Urinary bladder (tissue), 3 donors: ENCODE measurements at regions not wholly inside any gene's neighbourhood (a gene's known extent, or its start where the extent isn't known, plus 50 kb on each side); places are given as distances from the start of the nearest gene placed in this dataset.

ENCODE experiments used
- DNase-seq: peaks from one replicate; pipeline ENCODE4 v3.0.0-alpha.2; 2015; ENCODE audit errors: extremely low spot score
- H3K27ac ChIP-seq: one replicate; pipeline ENCODE4 v1.5.1; 2013; ENCODE audit warnings: low read depth, mild to moderate bottlenecking, moderate library complexity
- H3K36me3 ChIP-seq: one replicate; pipeline ENCODE4 v1.6.1; 2013; ENCODE audit warnings: mild to moderate bottlenecking, moderate library complexity; ENCODE audit not compliant: insufficient read depth
- H3K4me1 ChIP-seq: one replicate; pipeline ENCODE4 v1.6.1; 2013; ENCODE audit warnings: mild to moderate bottlenecking, moderate library complexity; ENCODE audit not compliant: insufficient read depth
- H3K4me3 ChIP-seq: one replicate; pipeline ENCODE4 v1.5.1; 2013; ENCODE audit warnings: low read depth, low read length
- WGBS: extraction: QIAGEN DNeasy Blood & Tissue Kit; methylation state at CpG from one replicate; pipeline ENCODE4 v1.1.7; 2013; 5-methylcytosine and 5-hydroxymethylcytosine counted together
- donor health status: healthy with polysubstance abuse.
- donor health status: healthy.

GRCh38 chr11:91819777-91820176 lies 404.8 kb upstream of the FAT3 start:
- WGBS, result 68% methylated on average over 1 of the region's 1 CpG
- Histone ChIP-seq H3K4me3 (no peak overlapping the region), H3K27ac (no peak overlapping the region), H3K36me3 (no peaks in the 10 kb centered on the region), H3K4me1 (no peaks in the 10 kb centered on the region)
- DNase-seq, result no peak

- no peaks in the 10 kb centered on the region for H3K4me1 ChIP-seq
- WGBS, result 83% methylated on average over 2 of the region's 2 CpGs
- no peak overlapping the region for H3K4me3 ChIP-seq
- DNase-seq, result no peak
- H3K36me3 ChIP-seq, result no peaks in the 10 kb centered on the region
- H3K27ac ChIP-seq, result no peak overlapping the region
Measured at GRCh38 chr11:91819195-91819594, 405.4 kb upstream of the FAT3 start.

DNA sequence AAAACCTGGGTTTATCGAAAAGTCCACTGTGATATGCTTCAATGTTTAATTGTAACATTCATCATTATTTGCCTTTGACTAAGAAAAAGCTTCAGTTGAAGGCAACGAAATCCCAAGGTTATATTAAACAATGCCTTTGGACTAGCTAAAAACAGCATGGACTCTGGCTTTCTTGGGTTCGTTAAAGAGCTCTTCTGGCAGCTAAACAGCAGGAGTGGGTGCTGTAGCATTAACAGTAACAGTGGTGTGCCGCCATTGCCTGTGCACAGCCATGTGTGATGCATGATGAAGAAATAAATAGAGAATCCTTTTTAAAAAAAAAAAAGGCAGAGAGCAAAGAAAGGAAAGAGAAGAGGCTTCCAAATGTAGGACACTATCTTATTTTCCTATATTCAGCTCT lies 406.6 kb upstream of the FAT3 start:
- 84% methylated on average over 4 of the region's 4 CpGs for WGBS
- H3K27ac ChIP-seq, result no peak overlapping the region
- no peak overlapping the region for H3K4me3 ChIP-seq
- H3K4me1 ChIP-seq, result no peaks in the 10 kb centered on the region
- no peaks in the 10 kb centered on the region for H3K36me3 ChIP-seq
- no peak for DNase-seq

DNA sequence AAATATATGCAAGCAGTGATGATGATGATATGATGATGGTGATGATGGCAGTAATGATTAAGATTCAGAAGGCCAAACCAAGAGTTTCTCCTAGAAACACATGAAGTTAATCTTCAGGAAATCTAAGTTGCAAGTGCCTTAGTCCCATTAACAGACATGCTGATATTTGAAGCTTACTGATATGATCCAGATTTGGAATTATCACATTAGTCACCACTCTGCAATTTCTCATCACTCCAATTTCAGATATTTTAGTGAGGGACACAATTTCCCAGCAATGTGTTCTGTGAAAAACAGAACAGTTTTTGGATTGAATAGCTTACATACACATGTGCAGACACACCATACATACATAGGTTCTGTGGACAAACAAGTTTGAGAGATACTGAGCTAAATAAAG lies 411.4 kb upstream of the FAT3 start:
- H3K4me3 ChIP-seq, result no peak overlapping the region
- H3K36me3 ChIP-seq, result no peaks in the 10 kb centered on the region
- no peaks in the 10 kb centered on the region for H3K4me1 ChIP-seq
- no peak for DNase-seq
- no peak overlapping the region for H3K27ac ChIP-seq

- Histone ChIP-seq H3K4me1 (no peaks in the 10 kb centered on the region), H3K4me3 (no peak overlapping the region), H3K36me3 (no peaks in the 10 kb centered on the region), H3K27ac (no peak overlapping the region)
- no peak for DNase-seq
- 88% methylated on average over 3 of the region's 3 CpGs for WGBS
Measured at GRCh38 chr11:91810871-91811270, 413.7 kb upstream of the FAT3 start.

DNA sequence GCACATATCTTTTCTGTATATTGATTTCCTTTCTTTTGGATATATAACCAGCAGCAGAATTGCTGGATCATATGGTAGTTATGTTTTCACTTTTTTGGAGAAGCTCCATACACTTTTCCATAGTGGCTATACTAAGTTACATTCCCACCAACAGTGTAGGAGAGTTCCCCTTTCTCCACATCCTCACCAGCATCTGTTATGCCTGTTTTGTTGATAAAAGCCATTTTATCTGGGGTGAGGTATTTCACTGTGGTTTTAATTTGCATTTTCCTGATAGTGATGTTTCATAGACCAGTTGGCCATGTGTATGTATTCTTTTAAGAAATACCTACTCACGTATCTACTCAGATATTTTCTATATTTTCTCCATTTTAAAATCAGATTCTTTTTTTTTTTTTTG lies 419.3 kb upstream of the FAT3 start:
- no peak overlapping the region for H3K4me3 ChIP-seq
- DNase-seq, result no peak
- H3K36me3 ChIP-seq, result no peaks in the 10 kb centered on the region
- H3K27ac ChIP-seq, result no peak overlapping the region
- WGBS, result 96% methylated on average over 1 of the region's 1 CpG
- no peaks in the 10 kb centered on the region for H3K4me1 ChIP-seq

DNA sequence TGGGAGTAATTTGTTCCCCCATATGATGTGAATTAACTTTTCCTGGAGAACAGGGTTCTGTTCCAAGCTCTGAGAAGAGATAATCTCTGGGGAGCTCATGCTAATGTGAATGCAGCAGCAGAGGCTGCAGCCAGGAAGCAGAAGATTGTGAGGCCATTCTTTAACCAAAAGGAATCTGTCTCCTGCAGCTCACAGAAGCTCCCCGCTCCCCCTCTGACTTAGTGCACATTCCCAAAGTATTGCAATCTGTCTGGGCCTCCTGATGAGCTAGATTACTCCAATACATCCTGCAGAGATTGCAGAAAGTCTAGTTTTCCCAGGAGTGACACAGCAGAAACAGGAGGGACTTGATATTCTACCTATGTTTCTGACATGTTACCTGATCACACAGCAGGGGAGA lies 420.6 kb upstream of the FAT3 start:
- Histone ChIP-seq H3K4me3 (no peak overlapping the region), H3K4me1 (no peaks in the 10 kb centered on the region), H3K36me3 (no peaks in the 10 kb centered on the region), H3K27ac (no peak overlapping the region)
- DNase-seq, result no peak
- 54% methylated on average over 1 of the region's 1 CpG for WGBS

DNA sequence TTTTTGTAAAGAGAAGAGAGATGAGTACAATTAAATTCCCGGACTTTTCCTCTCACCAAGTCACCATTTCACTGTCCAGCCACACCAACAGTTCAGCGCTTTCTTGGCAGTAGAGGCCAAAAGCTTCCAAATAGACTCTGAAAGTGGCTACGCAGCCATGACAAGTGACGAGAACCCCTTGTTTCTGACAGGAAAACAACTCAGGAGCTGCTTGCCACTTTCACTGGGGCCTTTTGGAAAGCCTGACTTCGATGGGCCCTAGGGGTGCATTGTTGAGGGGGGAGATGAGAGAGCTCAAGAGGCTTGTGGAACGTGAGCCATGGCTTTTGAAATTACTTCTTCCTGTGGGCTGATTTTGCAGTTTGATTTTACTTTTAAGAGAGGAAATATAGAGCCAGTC lies 422.1 kb upstream of the FAT3 start:
- Histone ChIP-seq H3K4me1 (no peaks in the 10 kb centered on the region), H3K4me3 (no peak overlapping the region), H3K27ac (no peak overlapping the region), H3K36me3 (no peaks in the 10 kb centered on the region)
- 85% methylated on average over 6 of the region's 6 CpGs for WGBS
- no peak for DNase-seq

GRCh38 chr11:91800208-91800914 lies 424.3 kb upstream of the FAT3 start:
- Histone ChIP-seq H3K4me1 (no peaks in the 10 kb centered on the region), H3K36me3 (no peaks in the 10 kb centered on the region), H3K27ac (no peak overlapping the region), H3K4me3 (no peak overlapping the region)
- WGBS, result 89% methylated on average over 9 of the region's 9 CpGs
- no peak for DNase-seq

DNA sequence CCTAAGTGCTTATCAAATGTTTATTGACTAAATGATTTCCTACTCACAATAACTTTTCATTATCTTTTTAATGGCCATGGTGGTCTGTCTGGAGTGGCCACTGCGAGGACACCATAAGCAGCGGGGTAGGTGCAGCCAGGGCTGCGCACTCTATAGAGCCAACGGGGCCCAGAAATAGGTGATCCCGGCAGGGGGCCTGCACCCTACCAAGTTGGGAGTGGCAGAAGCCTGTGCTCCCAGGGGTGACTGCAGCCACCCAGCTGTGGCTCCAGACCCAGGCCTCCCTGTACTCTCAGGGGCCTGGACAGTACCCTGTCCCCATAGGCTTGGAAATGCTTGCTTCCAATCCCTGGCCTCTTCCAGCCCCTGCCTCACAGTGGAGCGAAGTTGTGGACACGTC lies 426.4 kb upstream of the FAT3 start:
- no peak overlapping the region for H3K27ac ChIP-seq
- no peak overlapping the region for H3K4me3 ChIP-seq
- WGBS, result 89% methylated on average over 7 of the region's 7 CpGs
- DNase-seq, result no peak
- H3K4me1 ChIP-seq, result no peaks in the 10 kb centered on the region
- H3K36me3 ChIP-seq, result no peaks in the 10 kb centered on the region

DNA sequence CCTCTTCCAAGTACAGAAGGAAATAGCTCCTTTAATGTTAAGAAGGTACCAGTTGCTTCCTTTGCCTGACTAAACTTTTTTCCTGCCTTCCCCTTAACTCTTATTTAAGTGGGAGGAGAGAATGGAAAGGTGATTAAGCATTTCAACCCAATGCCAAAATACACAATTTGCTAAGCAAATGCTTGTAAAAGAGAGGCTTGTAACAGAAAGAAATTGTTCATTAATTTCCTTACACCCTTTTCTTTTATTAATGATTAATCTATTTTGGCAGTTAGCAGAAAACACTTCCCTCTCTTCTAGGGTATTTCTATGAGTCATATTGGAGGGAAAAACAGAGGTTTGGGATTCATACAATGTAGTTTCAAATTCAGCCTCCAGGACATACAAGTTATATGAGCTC lies 427.6 kb upstream of the FAT3 start:
- DNase-seq, result no peak

DNA sequence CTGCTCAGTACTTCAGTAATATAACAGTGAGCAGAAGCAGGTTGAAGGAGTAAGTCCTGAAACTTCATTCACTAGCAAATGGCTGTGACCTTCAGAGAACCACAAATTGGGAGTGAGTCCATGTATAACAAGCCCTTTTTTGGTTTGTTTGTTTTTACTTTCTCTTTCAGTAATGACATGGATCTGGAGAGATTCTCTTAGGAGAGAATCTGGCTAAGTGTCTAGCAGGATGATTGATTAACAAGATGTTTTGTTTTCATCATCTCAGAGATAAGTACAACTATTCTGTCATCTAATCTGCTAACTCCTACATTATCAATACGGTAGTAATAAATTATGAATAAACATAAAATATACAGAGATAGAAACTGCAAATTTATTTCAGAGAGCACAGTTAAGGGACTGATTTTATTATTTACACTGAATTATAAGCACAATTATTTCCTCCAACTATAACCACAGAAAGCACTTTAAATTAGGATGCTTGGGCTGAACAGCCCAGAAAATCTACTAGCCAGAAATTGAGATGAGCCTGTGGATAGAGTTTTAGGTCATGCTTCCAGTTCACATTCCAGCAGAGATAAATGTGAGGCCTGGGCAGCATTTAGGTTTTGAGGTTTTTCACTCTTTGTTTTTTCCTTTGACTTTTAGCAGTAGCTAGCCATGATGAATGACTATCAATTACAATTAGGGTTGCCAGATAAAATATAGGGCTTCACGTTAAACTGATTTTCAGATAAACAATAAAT lies 429.3 kb upstream of the FAT3 start:
- H3K36me3 ChIP-seq, result no peaks in the 10 kb centered on the region
- no peak for DNase-seq
- H3K27ac ChIP-seq, result no peak overlapping the region
- no peak overlapping the region for H3K4me3 ChIP-seq
- WGBS, result 39% methylated on average over 2 of the region's 2 CpGs
- no peaks in the 10 kb centered on the region for H3K4me1 ChIP-seq

More for the DNA sequence above, 427.6 kb upstream of the FAT3 start:
- Histone ChIP-seq H3K4me1 (no peaks in the 10 kb centered on the region), H3K27ac (no peak overlapping the region), H3K36me3 (no peaks in the 10 kb centered on the region), H3K4me3 (no peak overlapping the region)

DNA sequence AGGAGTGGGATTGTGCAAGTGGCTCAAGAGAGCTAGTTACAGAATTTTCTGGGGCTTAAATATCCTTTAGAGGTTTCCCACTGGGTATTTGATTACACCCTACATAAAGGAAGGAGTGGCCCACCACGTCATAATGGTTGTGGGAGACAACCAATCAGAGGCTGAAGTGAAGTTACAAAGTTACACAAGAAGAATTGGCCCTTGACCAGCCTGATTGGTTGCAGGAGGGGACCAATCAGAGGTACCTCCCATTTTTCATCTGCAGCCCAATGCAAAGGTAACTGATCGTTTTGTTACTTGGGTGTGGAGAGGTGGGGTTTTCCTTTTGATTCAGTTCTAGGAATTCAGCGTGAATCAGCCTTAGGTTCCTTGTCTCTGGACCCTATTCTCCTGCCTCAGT lies 430.5 kb upstream of the FAT3 start:
- H3K4me3 ChIP-seq, result no peak overlapping the region
- WGBS, result 87% methylated on average over 3 of the region's 3 CpGs
- no peak for DNase-seq
- H3K27ac ChIP-seq, result no peak overlapping the region
- no peaks in the 10 kb centered on the region for H3K4me1 ChIP-seq
- no peaks in the 10 kb centered on the region for H3K36me3 ChIP-seq

GRCh38 chr11:91792779-91793262 lies 431.8 kb upstream of the FAT3 start:
- 93% methylated on average over 4 of the region's 4 CpGs for WGBS
- Histone ChIP-seq H3K36me3 (no peaks in the 10 kb centered on the region), H3K4me1 (no peaks in the 10 kb centered on the region), H3K4me3 (no peak overlapping the region), H3K27ac (no peak overlapping the region)
- no peak for DNase-seq
